ENCODE measurements at regions not wholly inside any gene's neighbourhood (a gene's known extent, or its start where the extent isn't known, plus 50 kb on each side); places are given as distances from the start of the nearest gene placed in this dataset.

DNA sequence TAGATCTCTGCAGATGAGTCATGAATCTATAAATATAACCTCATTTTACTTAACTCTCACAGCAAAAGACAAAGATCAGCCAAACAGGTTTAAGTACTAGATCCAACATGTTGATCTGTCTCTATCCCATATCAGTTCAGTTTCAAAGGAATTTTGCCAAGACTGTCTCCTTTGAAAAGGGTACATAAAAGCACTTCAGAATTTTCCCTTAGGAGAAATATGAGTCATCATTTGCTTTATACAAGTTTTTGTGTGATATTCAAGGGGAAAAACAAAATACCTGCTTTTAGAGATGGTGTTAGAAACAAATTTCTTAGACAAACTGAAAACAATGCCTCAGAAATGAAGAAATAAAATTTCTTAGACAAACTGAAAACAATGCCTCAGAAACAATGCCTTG, 73.5 kb upstream of the LRRC7 start:
- no peak for DNase-seq (ENCODE audit: extremely low spot score)
- POLR2A ChIA-PET: no interaction called here
- TF ChIP-seq BHLHE40 (IDR thresholded peaks at IDR 0.05; ENCODE audit: borderline replicate concordance) (no peak), SUZ12 (IDR thresholded peaks at IDR 0.05) (no peak), SP1 (IDR thresholded peaks at IDR 0.05) (no peak)
- CTCF ChIA-PET: no interaction called here

DNA sequence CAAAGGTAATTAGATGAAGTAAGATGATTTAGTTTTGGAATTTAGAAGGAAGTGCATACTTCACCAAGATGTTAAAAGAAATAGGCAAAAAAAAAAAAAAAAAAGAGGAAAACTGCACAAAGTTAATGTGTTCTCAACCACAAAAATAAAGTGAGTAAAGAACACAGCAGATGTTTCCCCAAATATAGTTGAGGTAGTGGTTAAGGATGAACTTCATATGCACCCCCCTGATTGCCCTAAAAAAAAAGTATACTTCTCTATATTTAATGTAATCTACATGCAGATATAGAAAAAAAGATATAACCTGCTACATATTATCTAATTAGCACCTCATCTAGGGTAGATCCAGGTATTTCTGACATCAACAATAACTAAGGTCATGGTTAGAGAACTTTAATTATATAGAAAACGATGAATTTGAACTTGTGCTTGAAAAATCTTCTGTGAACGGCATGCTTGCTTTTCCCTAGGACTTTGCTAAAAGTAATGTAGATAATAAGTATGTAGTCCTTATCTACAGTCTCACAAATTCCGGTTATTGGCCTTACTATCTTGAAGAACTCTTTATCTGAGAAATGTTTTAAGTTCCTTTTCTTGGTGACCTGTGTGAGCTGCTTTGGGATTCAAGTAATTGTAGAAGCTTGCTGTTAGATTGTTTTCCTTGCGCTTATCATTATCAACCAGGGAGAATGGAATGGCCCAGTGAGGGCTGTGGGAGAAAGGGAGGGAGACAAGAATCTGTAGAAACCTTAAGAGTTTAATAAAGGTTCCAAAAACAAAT, 70.1 kb upstream of the LRRC7 start:
- no peak for TF ChIP-seq FOXK2 (IDR thresholded peaks at IDR 0.05)
- TF ChIP-seq L3MBTL2 (conservative IDR thresholded peaks at IDR 0.05): no peak
- TF ChIP-seq ELF4 (IDR thresholded peaks at IDR 0.05): no peak
- TF ChIP-seq TARDBP (IDR thresholded peaks at IDR 0.05): no peak
- TF ChIP-seq, protein P1, sequence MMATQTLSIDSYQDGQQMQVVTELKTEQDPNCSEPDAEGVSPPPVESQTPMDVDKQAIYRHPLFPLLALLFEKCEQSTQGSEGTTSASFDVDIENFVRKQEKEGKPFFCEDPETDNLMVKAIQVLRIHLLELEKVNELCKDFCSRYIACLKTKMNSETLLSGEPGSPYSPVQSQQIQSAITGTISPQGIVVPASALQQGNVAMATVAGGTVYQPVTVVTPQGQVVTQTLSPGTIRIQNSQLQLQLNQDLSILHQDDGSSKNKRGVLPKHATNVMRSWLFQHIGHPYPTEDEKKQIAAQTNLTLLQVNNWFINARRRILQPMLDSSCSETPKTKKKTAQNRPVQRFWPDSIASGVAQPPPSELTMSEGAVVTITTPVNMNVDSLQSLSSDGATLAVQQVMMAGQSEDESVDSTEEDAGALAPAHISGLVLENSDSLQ (IDR thresholded peaks at IDR 0.05): no peak
- no peak for TF ChIP-seq FOXA1 (IDR thresholded peaks at IDR 0.05)
- TF ChIP-seq NFRKB (IDR thresholded peaks at IDR 0.05): no peak
- no peak for TF ChIP-seq SUZ12 (IDR thresholded peaks at IDR 0.05)
- TF ChIP-seq ARNT (IDR thresholded peaks at IDR 0.05): no peak
- TF ChIP-seq FOXM1 (IDR thresholded peaks at IDR 0.05; ENCODE audit: borderline replicate concordance): no peak
- TF ChIP-seq ZNF384 (IDR thresholded peaks at IDR 0.05): no peak
- TF ChIP-seq HDGF (IDR thresholded peaks at IDR 0.05; ENCODE audit: borderline replicate concordance): no peak
- TF ChIP-seq BHLHE40 (IDR thresholded peaks at IDR 0.05; ENCODE audit: borderline replicate concordance): no peak
- TF ChIP-seq LEF1 (IDR thresholded peaks at IDR 0.05; ENCODE audit: borderline replicate concordance): no peak
- no peak for TF ChIP-seq CTBP1 (IDR thresholded peaks at IDR 0.05; ENCODE audit: borderline replicate concordance)
- no peak for TF ChIP-seq SP1 (IDR thresholded peaks at IDR 0.05)
- CTCF ChIA-PET: no interaction called here
- DNase-seq (ENCODE audit: extremely low spot score): no peak
- POLR2A ChIA-PET: no interaction called here

DNA sequence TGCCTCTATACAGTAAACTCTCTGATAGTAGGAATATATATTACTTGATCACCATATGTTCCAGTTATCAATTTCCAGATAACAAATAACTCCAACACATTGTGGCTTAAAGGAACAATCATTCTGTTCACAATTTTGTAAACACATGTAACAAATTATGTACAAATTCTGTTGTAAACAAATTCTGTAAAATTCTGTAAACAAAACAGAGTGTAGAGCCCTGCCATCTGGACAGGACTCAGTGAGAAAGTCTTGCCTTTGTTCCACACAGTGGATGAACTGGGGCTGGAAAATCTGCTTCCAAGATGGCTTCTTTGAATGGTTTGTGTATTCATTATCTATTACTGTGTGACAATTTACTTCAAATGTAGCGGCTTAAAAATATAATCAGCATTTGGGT, 69.0 kb upstream of the LRRC7 start:
- ChIA-PET POLR2A (no interaction called here), CTCF (no interaction called here)

DNA sequence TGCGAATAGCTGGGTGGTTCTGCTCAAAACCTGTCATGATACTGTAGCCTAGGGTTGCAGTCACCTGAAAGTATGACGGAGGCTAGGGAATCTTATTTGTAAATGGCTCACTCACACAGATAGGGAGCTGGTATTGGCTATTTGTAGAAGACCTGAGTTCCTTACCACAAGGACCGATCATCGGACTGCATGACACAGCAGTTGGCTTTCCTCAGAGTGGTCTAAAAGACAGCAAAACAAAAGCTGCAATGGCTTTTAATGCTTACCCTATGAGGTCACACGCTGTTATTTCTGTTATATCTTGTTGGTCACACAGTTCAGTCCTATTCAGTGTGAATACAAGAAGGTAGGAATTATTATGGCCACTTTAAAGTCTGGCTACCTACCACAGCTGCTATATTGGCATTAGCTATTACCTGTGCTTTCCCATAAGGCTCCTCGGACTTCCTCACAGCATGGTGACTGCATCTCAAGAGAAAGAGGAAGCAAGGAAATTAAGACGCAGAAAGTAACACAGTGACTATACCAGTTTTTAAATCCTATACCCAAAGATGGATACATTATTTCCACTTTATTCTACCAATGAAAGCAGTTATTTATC, 68.4 kb upstream of the LRRC7 start:
- ChIA-PET CTCF (no interaction called here), POLR2A (no interaction called here)
- no peak for TF ChIP-seq CTBP1 (IDR thresholded peaks at IDR 0.05; ENCODE audit: borderline replicate concordance)
- TF ChIP-seq ELF4 (IDR thresholded peaks at IDR 0.05): no peak
- TF ChIP-seq FOXA1 (IDR thresholded peaks at IDR 0.05): no peak
- TF ChIP-seq NFRKB (IDR thresholded peaks at IDR 0.05): no peak
- TF ChIP-seq L3MBTL2 (conservative IDR thresholded peaks at IDR 0.05): no peak
- no peak for TF ChIP-seq SUZ12 (IDR thresholded peaks at IDR 0.05)
- no peak for TF ChIP-seq FOXK2 (IDR thresholded peaks at IDR 0.05)
- no peak for TF ChIP-seq LEF1 (IDR thresholded peaks at IDR 0.05; ENCODE audit: borderline replicate concordance)
- no peak for TF ChIP-seq ARNT (IDR thresholded peaks at IDR 0.05)
- no peak for TF ChIP-seq BHLHE40 (IDR thresholded peaks at IDR 0.05; ENCODE audit: borderline replicate concordance)
- TF ChIP-seq, protein P1 (IDR thresholded peaks at IDR 0.05): no peak
- TF ChIP-seq ZNF384 (IDR thresholded peaks at IDR 0.05): no peak
- TF ChIP-seq SP1 (IDR thresholded peaks at IDR 0.05): no peak
- TF ChIP-seq HDGF (IDR thresholded peaks at IDR 0.05; ENCODE audit: borderline replicate concordance): no peak
- TF ChIP-seq FOXM1 (IDR thresholded peaks at IDR 0.05; ENCODE audit: borderline replicate concordance): no peak
- no peak for TF ChIP-seq TARDBP (IDR thresholded peaks at IDR 0.05)
- no peak for DNase-seq (ENCODE audit: extremely low spot score)

More for the DNA sequence above, 69.0 kb upstream of the LRRC7 start:
- no peak for DNase-seq (ENCODE audit: extremely low spot score)
- no peak for TF ChIP-seq SUZ12 (IDR thresholded peaks at IDR 0.05)
- no peak for TF ChIP-seq L3MBTL2 (conservative IDR thresholded peaks at IDR 0.05)
- TF ChIP-seq ZNF384 (IDR thresholded peaks at IDR 0.05): no peak
- TF ChIP-seq FOXA1 (IDR thresholded peaks at IDR 0.05): no peak
- no peak for TF ChIP-seq ARNT (IDR thresholded peaks at IDR 0.05)

DNA sequence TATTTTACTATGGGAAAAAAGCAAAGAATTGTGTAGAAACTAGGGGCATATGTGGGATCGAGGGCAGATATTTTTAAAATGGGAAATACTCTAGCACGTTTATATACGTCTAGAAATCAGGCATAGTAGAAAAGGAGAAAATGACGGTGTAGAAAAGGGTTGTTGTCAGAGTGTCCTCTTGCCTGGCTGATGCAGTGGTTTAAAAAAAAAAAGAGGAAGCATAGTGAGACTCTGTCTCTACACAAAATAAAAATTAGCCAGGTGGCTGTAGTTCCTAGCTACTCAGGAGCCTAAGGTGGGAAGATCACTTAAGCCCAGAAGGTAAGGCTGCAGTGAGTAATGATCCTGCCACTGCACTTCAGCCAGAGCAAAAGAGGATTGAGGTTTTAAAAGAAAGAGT, 64.7 kb upstream of the LRRC7 start:
- DNase-seq (ENCODE audit: extremely low spot score): no peak
- TF ChIP-seq L3MBTL2 (conservative IDR thresholded peaks at IDR 0.05) (no peak), ZNF384 (IDR thresholded peaks at IDR 0.05) (no peak), FOXM1 (IDR thresholded peaks at IDR 0.05; ENCODE audit: borderline replicate concordance) (no peak), TARDBP (IDR thresholded peaks at IDR 0.05) (no peak), ELF4 (IDR thresholded peaks at IDR 0.05) (no peak), SP1 (IDR thresholded peaks at IDR 0.05) (no peak), CTBP1 (IDR thresholded peaks at IDR 0.05; ENCODE audit: borderline replicate concordance) (no peak), FOXA1 (IDR thresholded peaks at IDR 0.05) (no peak), NFRKB (IDR thresholded peaks at IDR 0.05) (no peak), FOXK2 (IDR thresholded peaks at IDR 0.05) (no peak), ARNT (IDR thresholded peaks at IDR 0.05) (no peak), HDGF (IDR thresholded peaks at IDR 0.05; ENCODE audit: borderline replicate concordance) (no peak), SUZ12 (IDR thresholded peaks at IDR 0.05) (no peak), LEF1 (IDR thresholded peaks at IDR 0.05; ENCODE audit: borderline replicate concordance) (no peak), BHLHE40 (IDR thresholded peaks at IDR 0.05; ENCODE audit: borderline replicate concordance) (no peak)
- TF ChIP-seq, protein P1 (IDR thresholded peaks at IDR 0.05): no peak
- CTCF ChIA-PET: no interaction called here
- POLR2A ChIA-PET: no interaction called here

DNA sequence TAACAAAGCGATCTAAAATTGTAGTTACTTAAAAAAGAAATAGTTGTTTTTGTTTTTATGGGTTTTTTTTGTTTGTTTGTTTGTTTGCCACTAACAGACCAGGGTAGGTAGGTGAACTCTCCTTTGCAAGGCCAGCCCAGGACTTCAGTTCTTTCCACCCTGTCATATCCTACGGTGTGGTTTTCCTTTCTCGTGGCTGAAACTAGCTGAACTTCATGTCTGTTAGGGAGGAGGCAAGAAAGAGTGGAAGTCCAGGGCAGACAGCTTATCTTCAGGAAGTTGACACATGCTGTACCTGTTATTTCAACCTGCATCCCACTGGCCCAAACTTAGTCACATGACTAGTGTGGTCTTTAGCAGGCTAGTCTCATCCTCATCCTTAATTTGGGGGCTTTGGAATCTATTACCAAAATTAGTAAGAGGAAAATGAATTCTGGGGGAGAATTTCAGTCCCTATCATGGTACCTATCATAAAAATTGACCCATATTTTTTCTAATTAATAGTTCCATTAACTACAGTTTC, 62.9 kb upstream of the LRRC7 start:
- TF ChIP-seq CTBP1 (IDR thresholded peaks at IDR 0.05; ENCODE audit: borderline replicate concordance): no peak
- no peak for TF ChIP-seq ZNF384 (IDR thresholded peaks at IDR 0.05)
- no peak for TF ChIP-seq FOXK2 (IDR thresholded peaks at IDR 0.05)
- TF ChIP-seq FOXA1 (IDR thresholded peaks at IDR 0.05): no peak
- TF ChIP-seq ELF4 (IDR thresholded peaks at IDR 0.05): no peak
- TF ChIP-seq NFRKB (IDR thresholded peaks at IDR 0.05): no peak
- TF ChIP-seq, protein P1 (IDR thresholded peaks at IDR 0.05): no peak
- no peak for TF ChIP-seq LEF1 (IDR thresholded peaks at IDR 0.05; ENCODE audit: borderline replicate concordance)
- no peak for TF ChIP-seq BHLHE40 (IDR thresholded peaks at IDR 0.05; ENCODE audit: borderline replicate concordance)
- no peak for TF ChIP-seq L3MBTL2 (conservative IDR thresholded peaks at IDR 0.05)
- no peak for TF ChIP-seq HDGF (IDR thresholded peaks at IDR 0.05; ENCODE audit: borderline replicate concordance)
- TF ChIP-seq TARDBP (IDR thresholded peaks at IDR 0.05): no peak
- TF ChIP-seq SUZ12 (IDR thresholded peaks at IDR 0.05): no peak
- TF ChIP-seq SP1 (IDR thresholded peaks at IDR 0.05): no peak
- CTCF ChIA-PET: no interaction called here
- DNase-seq (ENCODE audit: extremely low spot score): no peak
- POLR2A ChIA-PET: no interaction called here

Measured in HEK293T (cell line).